ENCODE measurements at regions not wholly inside any gene's neighbourhood (a gene's known extent, or its start where the extent isn't known, plus 50 kb on each side); places are given as distances from the start of the nearest gene placed in this dataset.

DNA sequence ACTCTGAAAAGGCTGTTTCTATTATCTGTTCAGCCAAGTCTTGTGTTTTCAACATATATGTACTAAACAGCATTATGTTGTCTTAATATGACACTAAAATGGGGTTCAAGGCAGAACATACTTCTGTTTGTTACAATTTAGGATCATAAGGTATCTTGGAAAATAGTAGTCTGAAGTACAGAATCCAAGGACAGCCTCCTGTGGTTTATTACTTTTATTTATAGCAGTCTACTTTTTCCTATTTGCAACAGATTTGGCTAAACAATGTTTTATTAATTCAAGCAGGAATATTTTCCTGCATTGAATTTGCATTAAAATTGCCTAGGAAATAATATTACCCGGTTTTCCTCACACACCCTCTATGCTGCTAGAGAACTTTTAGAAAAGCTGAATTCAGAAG, 67.7 kb downstream of the PLEKHG1 start:
- TF ChIP-seq, protein P1, sequence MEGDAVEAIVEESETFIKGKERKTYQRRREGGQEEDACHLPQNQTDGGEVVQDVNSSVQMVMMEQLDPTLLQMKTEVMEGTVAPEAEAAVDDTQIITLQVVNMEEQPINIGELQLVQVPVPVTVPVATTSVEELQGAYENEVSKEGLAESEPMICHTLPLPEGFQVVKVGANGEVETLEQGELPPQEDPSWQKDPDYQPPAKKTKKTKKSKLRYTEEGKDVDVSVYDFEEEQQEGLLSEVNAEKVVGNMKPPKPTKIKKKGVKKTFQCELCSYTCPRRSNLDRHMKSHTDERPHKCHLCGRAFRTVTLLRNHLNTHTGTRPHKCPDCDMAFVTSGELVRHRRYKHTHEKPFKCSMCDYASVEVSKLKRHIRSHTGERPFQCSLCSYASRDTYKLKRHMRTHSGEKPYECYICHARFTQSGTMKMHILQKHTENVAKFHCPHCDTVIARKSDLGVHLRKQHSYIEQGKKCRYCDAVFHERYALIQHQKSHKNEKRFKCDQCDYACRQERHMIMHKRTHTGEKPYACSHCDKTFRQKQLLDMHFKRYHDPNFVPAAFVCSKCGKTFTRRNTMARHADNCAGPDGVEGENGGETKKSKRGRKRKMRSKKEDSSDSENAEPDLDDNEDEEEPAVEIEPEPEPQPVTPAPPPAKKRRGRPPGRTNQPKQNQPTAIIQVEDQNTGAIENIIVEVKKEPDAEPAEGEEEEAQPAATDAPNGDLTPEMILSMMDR (IDR thresholded peaks at IDR 0.05; ENCODE audit: poor library complexity, severe bottlenecking) = no peak
- peaks cover 15% of the 10 kb centered on the region for H3K4me1 ChIP-seq (ENCODE audit: insufficient read depth, poor library complexity, severe bottlenecking)
- no peak overlapping the region for H3K4me3 ChIP-seq (ENCODE audit: severe bottlenecking)
- H3K27me3 ChIP-seq (ENCODE audit: insufficient read depth, poor library complexity, severe bottlenecking) = no peaks in the 10 kb centered on the region
- H3K27ac ChIP-seq (ENCODE audit: poor library complexity, severe bottlenecking) = no peak overlapping the region
- DNase-seq (ENCODE audit: low spot score) (no peak), ATAC-seq (ENCODE audit: low read depth) (no peak)
- H3K9me3 ChIP-seq (ENCODE audit: severe bottlenecking) = no peaks in the 10 kb centered on the region
- no peaks in the 10 kb centered on the region for H3K36me3 ChIP-seq (ENCODE audit: low read depth)

DNA sequence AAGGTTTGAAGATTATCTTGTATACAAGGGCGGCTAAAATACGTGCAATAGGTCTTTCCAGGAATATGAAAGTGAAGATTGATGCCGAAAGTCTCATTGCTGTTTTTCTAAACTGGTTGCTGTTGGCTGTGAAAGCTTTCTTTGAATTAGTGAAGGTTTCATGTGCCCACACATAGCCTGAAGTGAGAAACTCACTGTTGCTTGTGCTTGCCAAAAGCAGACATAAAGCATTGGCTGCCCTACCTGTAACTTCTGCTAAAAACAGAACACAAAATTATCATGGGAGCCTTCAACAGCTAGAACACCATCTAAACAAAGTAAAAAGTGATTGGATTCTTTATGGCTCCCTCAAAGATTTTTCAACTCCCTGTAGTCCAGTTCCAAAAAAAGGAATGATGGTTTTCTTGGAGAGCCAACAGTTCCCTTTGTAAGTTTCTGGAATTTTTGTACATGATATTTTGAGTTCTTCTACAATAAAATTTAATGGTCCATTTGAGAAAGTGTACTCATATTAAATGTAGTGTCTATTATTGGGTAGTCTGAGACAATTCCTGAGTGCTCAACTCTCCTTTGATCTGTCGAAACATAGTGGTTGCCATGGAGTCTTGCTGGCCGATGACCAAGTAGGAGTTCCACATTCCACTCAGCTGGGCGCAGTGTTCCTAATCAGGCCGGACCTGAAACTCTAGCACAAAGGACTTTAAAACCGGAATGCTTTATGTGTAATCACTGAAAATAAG, 68.5 kb downstream of the PLEKHG1 start:
- H3K36me3 ChIP-seq (ENCODE audit: low read depth) = no peaks in the 10 kb centered on the region
- no peaks in the 10 kb centered on the region for H3K27me3 ChIP-seq (ENCODE audit: insufficient read depth, poor library complexity, severe bottlenecking)
- H3K9me3 ChIP-seq (ENCODE audit: severe bottlenecking) = no peaks in the 10 kb centered on the region
- ATAC-seq (ENCODE audit: low read depth) (peak; percentile 98), DNase-seq (ENCODE audit: low spot score) (peak; percentile 82)
- TF ChIP-seq, protein P1 (IDR thresholded peaks at IDR 0.05; ENCODE audit: poor library complexity, severe bottlenecking) = peak; percentile 30
- H3K4me3 ChIP-seq (ENCODE audit: severe bottlenecking) = no peak overlapping the region
- peaks cover 15% of the 10 kb centered on the region for H3K4me1 ChIP-seq (ENCODE audit: insufficient read depth, poor library complexity, severe bottlenecking)
- H3K27ac ChIP-seq (ENCODE audit: poor library complexity, severe bottlenecking) = no peak overlapping the region

DNA sequence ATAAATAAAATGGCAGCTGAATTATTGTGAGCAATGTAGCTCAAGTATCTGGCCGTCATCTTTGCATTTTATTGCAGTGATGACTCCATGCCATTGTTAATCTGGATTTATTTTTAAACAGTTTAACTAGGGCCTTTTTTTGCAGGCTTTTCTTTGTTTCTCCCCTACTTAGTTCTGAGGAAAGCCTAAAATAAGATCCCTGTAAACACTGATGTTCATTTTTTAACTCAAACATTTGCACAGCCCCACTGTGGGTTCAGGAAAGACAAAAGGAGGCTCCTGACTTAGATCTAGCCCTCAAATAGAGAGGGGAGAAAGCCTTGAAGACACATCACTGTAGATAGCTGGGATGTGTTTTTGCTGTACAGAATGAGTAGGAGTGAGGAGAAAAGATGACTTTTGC, 69.2 kb downstream of the PLEKHG1 start:
- Histone ChIP-seq H3K4me1 (ENCODE audit: insufficient read depth, poor library complexity, severe bottlenecking) (peaks cover 15% of the 10 kb centered on the region), H3K27ac (ENCODE audit: poor library complexity, severe bottlenecking) (no peak overlapping the region), H3K9me3 (ENCODE audit: severe bottlenecking) (no peaks in the 10 kb centered on the region), H3K4me3 (ENCODE audit: severe bottlenecking) (no peak overlapping the region), H3K27me3 (ENCODE audit: insufficient read depth, poor library complexity, severe bottlenecking) (no peaks in the 10 kb centered on the region), H3K36me3 (ENCODE audit: low read depth) (no peaks in the 10 kb centered on the region)
- ATAC-seq (ENCODE audit: low read depth) = no peak
- TF ChIP-seq, protein P1 (IDR thresholded peaks at IDR 0.05; ENCODE audit: poor library complexity, severe bottlenecking) = no peak
- no peak for DNase-seq (ENCODE audit: low spot score)

DNA sequence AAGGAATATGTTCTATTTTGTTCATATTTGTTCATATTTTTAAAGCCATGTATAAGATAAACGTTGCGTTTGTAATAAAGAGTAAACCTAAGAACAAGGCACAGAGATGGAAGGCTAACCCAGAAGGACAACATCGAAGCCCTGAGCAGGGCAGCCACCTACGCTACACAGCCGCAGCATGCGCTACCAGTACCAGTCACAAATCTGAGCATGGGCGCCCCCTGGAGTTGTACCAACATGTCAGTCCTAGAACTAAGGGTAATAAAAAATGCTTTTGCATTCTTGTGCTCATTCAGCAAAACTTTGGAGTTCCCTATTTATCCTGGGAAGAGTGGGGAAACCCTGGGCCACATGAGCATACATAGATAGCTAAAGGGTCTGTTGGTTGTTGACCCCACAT, 70.6 kb downstream of the PLEKHG1 start:
- ATAC-seq (ENCODE audit: low read depth) (no peak), DNase-seq (ENCODE audit: low spot score) (no peak)
- TF ChIP-seq, protein P1 (IDR thresholded peaks at IDR 0.05; ENCODE audit: poor library complexity, severe bottlenecking) = no peak
- Histone ChIP-seq H3K27me3 (ENCODE audit: insufficient read depth, poor library complexity, severe bottlenecking) (no peaks in the 10 kb centered on the region), H3K4me3 (ENCODE audit: severe bottlenecking) (no peak overlapping the region), H3K9me3 (ENCODE audit: severe bottlenecking) (no peaks in the 10 kb centered on the region), H3K4me1 (ENCODE audit: insufficient read depth, poor library complexity, severe bottlenecking) (peaks cover 15% of the 10 kb centered on the region), H3K36me3 (ENCODE audit: low read depth) (no peaks in the 10 kb centered on the region), H3K27ac (ENCODE audit: poor library complexity, severe bottlenecking) (no peak overlapping the region)

DNA sequence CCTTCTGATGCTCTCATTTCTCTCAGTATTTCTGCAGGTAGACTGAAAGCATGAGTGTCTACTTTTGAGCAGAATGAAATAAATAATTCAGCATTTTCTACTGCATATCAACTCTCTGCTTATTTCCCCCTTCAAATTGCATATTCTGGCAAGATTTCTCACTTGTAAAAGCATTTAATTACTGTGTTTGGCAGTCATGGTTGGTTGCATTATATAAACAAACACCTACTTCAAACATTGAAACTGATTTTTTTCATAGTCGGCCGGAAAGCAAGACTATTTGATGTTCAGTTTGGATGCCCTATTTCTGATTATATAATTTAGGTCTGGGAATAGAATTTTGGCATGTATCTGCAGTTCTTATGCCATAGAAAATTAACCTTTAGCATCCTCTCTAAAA, 73.1 kb downstream of the PLEKHG1 start:
- no peaks in the 10 kb centered on the region for H3K27me3 ChIP-seq (ENCODE audit: insufficient read depth, poor library complexity, severe bottlenecking)
- TF ChIP-seq, protein P1 (IDR thresholded peaks at IDR 0.05; ENCODE audit: poor library complexity, severe bottlenecking) = no peak
- H3K4me1 ChIP-seq (ENCODE audit: insufficient read depth, poor library complexity, severe bottlenecking) = peaks cover 11% of the 10 kb centered on the region
- H3K4me3 ChIP-seq (ENCODE audit: severe bottlenecking) = no peak overlapping the region
- H3K27ac ChIP-seq (ENCODE audit: poor library complexity, severe bottlenecking) = no peak overlapping the region
- DNase-seq (ENCODE audit: low spot score) = no peak
- no peak for ATAC-seq (ENCODE audit: low read depth)
- no peaks in the 10 kb centered on the region for H3K9me3 ChIP-seq (ENCODE audit: severe bottlenecking)
- no peaks in the 10 kb centered on the region for H3K36me3 ChIP-seq (ENCODE audit: low read depth)
